GM21576 (cell line): ENCODE measurements at regions not wholly inside any gene's neighbourhood (a gene's known extent, or its start where the extent isn't known, plus 50 kb on each side); places are given as distances from the start of the nearest gene placed in this dataset.
"Not testable (repeated sequence)": the region's sequence is repeated elsewhere in the genome, so short reads cannot be mapped to it uniquely, and the experiment has no call there.

Experiments
- ATAC-seq: cut with Tn5 transposase; IDR thresholded peaks from one replicate; pipeline ENCODE4 v1.9.1; 2021; ENCODE audit warnings: mild to moderate bottlenecking, moderate library complexity; ENCODE audit not compliant: unreplicated experiment

- ATAC-seq: peak; percentile 67
Observed at GRCh38 chr7:124257638-124258308, 224.9 kb upstream of the TMEM229A start.

GRCh38 chr7:124255041-124255655 is 222.3 kb upstream of the TMEM229A start:
- ATAC-seq: no peak

DNA sequence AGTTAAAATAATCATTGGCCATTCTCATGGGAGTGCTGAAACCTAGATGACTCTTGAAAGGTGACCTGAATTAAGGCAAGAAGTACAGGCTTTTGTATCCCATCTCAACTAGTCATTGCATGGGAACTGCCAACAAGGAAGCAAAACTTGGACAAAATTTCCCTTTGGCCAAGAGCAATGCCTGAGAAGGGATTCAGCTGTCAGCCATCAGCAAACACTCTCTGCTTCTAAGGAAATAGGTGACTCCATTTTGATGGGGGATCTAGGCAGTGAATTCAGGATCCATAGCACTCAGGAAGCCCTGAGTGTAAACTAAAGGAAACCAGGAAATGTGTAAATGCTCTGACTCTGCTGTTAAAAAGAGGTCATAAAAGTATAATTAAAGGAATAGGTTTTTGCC is 221.5 kb upstream of the TMEM229A start:
- ATAC-seq: no peak

DNA sequence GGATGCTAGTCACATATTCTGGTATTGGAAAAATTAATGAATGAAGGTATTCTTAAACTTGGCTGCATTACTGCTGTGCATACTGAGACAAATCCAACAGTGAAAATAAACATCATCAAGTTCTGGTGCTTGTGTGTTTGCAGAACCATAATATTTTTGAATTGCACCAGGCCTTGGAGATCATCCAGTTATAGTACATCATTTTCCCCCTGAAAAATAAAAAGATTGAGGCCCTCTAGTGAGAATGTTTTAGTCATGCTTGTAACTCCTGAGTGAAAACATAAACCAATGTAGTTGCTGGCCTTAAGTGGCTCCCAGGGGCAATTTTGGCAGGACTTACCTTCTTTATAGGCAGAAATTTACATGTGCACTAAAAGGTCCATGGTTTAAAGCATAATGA is 218.8 kb upstream of the TMEM229A start:
- ATAC-seq: no peak

DNA sequence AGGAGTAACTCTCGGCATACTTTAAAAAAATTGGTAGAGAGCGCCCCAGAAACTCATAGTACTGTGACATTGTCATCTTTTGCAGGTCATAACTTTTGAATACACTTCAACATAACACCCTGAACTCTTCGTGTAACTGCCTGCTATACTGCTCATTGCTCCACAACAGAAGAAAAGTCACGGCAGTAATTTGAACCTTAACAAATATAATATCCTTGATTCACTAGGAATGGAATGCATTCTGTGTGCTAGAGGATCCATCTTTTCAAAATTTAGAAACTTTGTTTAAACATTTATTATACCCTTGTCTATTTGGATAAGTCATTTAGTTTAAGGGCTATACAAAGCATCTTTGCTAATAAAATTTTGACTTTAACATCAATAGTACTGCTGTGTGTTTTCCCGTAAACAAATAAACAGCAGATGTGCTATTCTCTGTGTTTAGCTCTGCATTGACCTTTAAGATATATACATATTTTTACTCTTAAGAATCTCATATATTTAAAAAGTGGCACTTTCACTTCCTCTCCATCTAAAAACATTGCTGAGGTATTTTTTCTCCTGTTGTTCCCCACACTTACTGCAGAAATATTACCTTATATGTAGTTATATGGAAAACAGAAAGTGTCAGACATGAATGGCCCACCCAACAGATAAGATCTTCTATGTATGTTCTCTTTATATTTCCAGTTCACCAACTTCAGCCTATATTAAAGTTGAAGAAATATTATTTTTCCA is 217.6 kb upstream of the TMEM229A start:
- peak; percentile 45 for ATAC-seq

GRCh38 chr7:124247691-124248090 is 214.8 kb upstream of the TMEM229A start:
- ATAC-seq: no peak

DNA sequence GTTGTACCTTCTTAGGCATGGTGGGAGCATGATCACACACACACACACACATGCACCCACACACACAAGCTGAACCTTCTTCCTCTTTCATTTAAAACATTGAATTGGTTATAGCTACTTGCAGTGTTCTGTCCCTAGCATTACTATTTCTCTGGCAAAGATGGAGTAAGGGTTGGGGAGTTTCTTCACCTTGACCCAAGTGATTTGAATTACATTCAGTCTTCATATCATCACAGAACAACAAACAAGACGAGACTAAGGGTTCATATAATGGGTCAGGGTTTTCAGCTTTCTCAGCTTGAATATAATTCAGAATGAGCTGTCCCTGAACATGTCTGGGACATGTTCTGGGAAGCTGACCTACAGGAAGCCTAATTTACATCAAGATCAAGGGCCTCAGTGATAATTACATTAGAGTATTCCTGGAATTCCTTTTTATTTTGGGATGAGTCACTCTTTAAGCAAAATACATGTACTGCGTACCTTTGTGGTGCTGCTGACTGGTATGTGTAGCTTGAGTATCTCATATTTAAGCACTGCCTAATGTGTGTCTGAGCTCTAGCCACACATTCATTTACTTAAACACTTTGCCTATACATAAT is 213.5 kb upstream of the TMEM229A start:
- no peak for ATAC-seq

DNA sequence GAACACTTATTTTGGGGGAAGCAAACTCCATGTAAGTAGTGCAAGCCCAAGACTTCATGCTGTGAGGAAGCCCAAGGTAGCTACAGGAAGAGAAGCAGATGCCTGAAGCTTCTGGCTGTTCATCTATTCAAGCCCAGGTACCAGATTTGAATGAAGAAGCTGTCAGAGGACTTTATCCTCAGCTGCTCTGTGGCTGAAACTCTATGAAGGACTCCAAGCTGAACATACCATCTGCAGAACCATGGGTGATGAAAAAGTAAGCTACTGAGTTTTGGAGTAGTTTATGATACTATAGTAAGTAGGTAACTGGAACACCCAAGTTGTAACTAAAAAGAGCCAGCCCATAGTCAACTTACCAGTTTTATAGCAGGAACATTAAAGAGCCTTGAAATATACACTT is 211.6 kb upstream of the TMEM229A start:
- ATAC-seq: not testable (repeated sequence)

GRCh38 chr7:124219681-124220080 is 186.8 kb upstream of the TMEM229A start:
- ATAC-seq: no peak

DNA sequence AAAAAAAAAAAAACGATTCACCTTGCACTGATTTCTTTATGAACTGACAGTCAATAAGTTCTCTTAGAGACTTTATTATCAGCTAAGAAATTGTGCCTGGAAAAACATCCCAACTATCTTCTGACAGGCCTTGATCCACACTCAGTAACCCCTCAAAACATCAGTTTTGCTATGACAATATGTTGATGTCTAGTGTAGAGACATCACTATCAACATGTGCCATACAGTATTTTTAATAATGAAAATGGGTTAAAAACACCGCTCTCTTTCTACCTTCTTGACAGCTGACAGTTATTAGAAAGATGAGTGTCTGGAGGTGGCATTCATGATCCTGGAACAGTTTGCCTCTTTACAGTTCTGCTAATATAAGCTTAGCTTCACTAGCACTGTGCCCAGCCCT is 175.8 kb upstream of the TMEM229A start:
- no peak for ATAC-seq

DNA sequence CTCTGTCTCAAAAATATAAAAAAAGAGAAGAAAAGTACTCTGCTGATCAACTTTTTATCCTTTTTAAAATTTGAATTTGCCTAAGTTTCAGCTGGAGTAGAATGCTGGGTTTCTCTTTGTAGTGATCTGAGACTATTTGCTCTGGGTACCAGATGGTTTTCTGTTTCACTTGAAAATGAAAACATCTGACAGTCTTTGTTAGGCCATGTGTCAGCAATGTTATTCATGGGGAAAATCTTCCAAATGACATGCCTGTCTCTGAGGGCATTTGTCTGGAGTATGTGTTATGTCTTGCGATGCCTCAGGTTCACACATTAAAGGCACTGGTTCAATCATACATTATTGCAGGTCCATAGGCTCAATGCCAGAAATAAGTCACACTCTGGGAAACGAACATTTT is 175.3 kb upstream of the TMEM229A start:
- ATAC-seq: no peak

GRCh38 chr7:124205526-124205925 is 172.7 kb upstream of the TMEM229A start:
- ATAC-seq: no peak

DNA sequence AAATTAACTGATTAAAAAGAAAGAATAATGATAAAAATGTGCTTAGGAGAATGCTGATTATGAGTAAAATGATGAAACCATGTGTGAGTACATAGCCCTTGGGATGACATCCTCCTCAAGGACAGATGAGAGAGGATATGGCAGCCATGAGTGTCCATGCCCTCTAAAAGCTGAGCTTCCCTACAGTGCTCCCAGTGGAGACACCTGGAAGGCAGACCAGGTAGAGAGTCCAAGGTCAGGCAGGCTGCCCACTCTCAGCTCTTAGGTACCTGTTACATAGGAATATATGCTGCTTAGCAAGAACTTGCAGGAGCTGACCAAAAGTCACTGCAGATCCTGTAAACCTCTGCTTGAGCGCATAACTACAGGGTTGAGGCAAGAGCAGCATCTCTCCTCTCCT is 169.7 kb upstream of the TMEM229A start:
- no peak for ATAC-seq

DNA sequence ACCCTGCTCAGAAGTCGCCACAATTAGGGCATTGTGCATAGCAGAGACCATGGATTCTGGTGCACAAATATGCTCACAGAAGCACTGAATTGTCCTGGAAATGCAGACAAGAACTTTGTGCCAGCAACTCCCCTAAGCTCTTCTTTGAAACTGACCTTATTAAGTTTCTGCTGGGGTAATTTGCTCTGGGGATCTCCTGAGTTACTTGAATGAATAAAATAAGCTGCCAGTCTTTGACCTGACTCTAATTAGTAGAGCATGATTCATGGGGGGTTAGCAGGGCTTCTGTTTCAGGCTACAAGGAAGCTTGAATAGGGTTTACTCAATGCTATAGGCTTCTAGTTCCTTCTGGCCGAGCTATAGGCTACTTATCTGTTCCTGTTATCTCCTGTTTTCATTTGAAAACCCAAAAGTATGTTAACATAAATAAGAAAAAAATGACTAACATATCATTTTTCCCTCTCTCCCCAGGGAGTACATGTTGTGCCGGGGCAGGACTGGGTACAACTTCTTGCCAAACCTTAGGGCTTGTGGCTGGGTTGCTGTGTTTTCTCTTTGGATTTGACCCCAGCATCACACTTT is 169.0 kb upstream of the TMEM229A start:
- no peak for ATAC-seq

DNA sequence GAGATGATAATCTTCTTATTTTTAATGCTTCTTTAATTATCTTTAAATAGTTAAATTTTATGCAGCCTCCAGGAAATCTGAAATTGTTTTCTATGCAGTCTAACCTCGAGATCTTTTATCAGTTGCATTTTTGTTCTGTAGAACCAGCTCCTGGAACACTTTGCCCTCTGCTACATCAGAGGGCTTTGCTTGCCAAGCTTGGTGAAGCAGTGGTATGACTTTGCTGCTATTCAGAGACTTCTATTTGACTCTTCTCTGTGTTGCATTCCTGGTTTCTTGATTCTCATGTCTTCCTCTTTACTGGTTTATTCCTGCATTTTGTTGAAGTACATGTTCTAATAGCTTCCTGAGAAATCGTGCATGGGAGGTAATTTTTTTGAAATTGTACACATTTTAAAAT is 163.7 kb upstream of the TMEM229A start:
- no peak for ATAC-seq

DNA sequence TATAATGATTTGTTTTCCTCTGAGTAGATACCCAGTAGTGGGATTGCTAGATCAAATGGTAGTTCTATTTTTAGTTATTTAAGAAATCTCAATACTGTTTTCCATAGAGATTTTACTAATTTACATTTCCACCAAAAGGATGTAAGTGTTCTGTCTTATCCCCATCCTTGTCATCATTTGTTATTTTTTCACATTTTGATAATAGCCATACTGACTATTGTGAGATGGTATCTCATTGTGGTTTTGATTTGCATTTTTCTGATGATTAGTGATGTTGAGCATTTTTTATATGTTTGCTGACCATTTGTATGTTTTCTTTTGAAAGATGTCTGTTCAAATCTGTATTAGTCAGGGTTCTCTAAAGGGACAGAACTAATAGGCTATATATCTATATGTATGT is 160.0 kb upstream of the TMEM229A start:
- ATAC-seq: no peak

- no peak for ATAC-seq
Observed at GRCh38 chr7:124191713-124192112, 158.8 kb upstream of the TMEM229A start.

DNA sequence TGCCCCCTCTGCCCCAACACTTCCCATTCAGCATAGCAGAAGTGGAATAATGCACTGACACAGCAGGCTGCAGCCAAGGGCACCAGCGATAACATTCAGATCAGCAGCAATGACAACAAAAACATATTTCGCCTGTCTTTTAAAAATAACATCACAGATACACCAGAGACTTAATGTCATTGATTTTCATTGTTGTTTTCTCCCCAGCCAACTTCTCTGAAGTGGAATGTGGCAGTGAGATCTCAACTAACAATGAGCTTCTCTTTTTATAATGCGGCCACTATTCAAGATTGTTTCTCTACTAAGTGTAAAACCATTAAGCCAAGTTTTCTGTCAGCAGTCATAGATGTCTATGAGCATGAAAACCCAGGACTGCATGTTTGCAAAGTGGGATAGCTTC is 158.2 kb upstream of the TMEM229A start:
- no peak for ATAC-seq

GRCh38 chr7:124188576-124188975 is 155.7 kb upstream of the TMEM229A start:
- no peak for ATAC-seq

DNA sequence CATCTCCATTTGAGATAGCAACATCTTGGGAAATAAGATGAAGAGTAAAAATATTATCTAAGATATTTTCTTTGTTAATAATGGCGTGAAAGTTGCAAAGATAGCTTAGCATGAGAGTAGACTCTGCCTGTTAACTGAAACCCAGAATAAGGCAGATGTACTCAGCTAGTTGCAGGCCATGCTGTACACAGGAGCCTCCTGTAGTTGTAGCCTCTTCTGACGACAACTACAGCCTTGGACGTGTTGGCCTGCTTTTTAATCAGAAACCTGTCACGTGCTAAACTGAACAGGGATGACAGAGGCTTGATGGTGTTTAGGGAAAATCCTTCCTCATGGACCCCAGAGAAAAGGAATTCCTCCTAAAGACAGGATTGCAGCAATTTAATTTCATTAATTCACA is 155.1 kb upstream of the TMEM229A start:
- no peak for ATAC-seq

- no peak for ATAC-seq
Observed at GRCh38 chr7:124183649-124184048, 150.8 kb upstream of the TMEM229A start.
